A549 (cell line): ENCODE measurements at regions not wholly inside any gene's neighbourhood (a gene's known extent, or its start where the extent isn't known, plus 50 kb on each side); places are given as distances from the start of the nearest gene placed in this dataset.
"Not testable (repeated sequence)": the region's sequence is repeated elsewhere in the genome, so short reads cannot be mapped to it uniquely, and the experiment has no call there.

Experiments used
- ATAC-seq, 2 experiments: fragments of 200-7000 bp in 1 of 2; fragments of >200 bp in 1 of 2; cut with Nextera tagmentation in 1 of 2; cut with Tn5 transposase in 1 of 2; 3 replicates each; pipeline versions ENCODE4 v1.8.0 to v1.9.1; 2018 to 2020; ENCODE audit warnings: mild to moderate bottlenecking in 1 of 2, moderate library complexity in 1 of 2
- CTCF ChIA-PET: fragments of 300-600 bp; sonication (Branson Sonifier 250); formaldehyde crosslinking; extraction: SDS; loops from one replicate; lab custom pipeline; 2021; ENCODE audit warnings: antibody characterized with exemption, inconsistent platforms; lab: Yijun Ruan, JAX
- POLR2A ChIA-PET: fragments of 350-600 bp; formaldehyde crosslinking; extraction: SDS; loops from one replicate; lab custom pipeline; 2021; ENCODE audit warnings: antibody characterized with exemption, inconsistent platforms; lab: Yijun Ruan, JAX
- DNase-seq, 2 experiments: peaks; one replicate each; pipeline versions ENCODE4 v3.0.0 to v3.0.0-alpha.2; 2011 to 2016; ENCODE audit warnings: low read depth in 1 of 2, low spot score in 1 of 2
- FAIRE-seq: peaks from 2 replicates; lab custom pipeline; 2011; peaks lifted over from hg19 to GRCh38; lab: Jason Lieb, UNC
- H3K27ac ChIP-seq, 2 experiments: fragments of >200 bp; sonication (Bioruptor Twin); formaldehyde crosslinking; 3 replicates each; pipeline ENCODE4 v1.5.1; 2016 to 2017
- H3K4me1 ChIP-seq: fragments of >200 bp; sonication (Bioruptor Twin); formaldehyde crosslinking; 3 replicates; pipeline ENCODE4 v1.6.1; 2016
- H3K4me2 ChIP-seq: fragments of >200 bp; sonication (Bioruptor Twin); formaldehyde crosslinking; 3 replicates; pipeline ENCODE4 v1.6.1; 2016
- H3K4me3 ChIP-seq: fragments of >200 bp; sonication (Bioruptor Twin); formaldehyde crosslinking; 3 replicates; pipeline ENCODE4 v1.5.1; 2016
- H3K9me3 ChIP-seq: fragments of >200 bp; sonication (Bioruptor Twin); formaldehyde crosslinking; 3 replicates; pipeline ENCODE4 v1.6.1; 2016
- CBX8 ChIP-seq: fragments of 200-600 bp; sonication (generic); IDR thresholded peaks from 2 replicates; pipeline ENCODE4 v1.6.1; 2016
- CHD4 ChIP-seq: fragments of 200-600 bp; sonication (generic); IDR thresholded peaks from 2 replicates; pipeline ENCODE4 v1.6.1; 2016; ENCODE audit warnings: antibody characterized with exemption, mild to moderate bottlenecking, borderline replicate concordance
- CTCF ChIP-seq: fragments of >200 bp; sonication (Bioruptor Twin); formaldehyde crosslinking; IDR thresholded peaks from 3 replicates; pipeline ENCODE4 v1.5.1; 2016
- E2F6 ChIP-seq: IDR thresholded peaks from 2 replicates; pipeline ENCODE4 v1.6.1; 2012; ENCODE audit warnings: low read depth, borderline replicate concordance
- EHF ChIP-seq: fragments of 250-450 bp; sonication (Bioruptor Pico); IDR thresholded peaks from 2 replicates; pipeline ENCODE4 v1.5.0; 2020; ENCODE audit warnings: mild to moderate bottlenecking
- EHMT2 ChIP-seq: fragments of 200-600 bp; sonication (generic); IDR thresholded peaks from 2 replicates; pipeline ENCODE4 v1.6.1; 2016; ENCODE audit warnings: antibody characterized with exemption, low read depth, mild to moderate bottlenecking, moderate library complexity
- ELK1 ChIP-seq: fragments of 150-350 bp; IDR thresholded peaks from 2 replicates; pipeline ENCODE4 v1.6.1; 2014; ENCODE audit warnings: low read depth, mild to moderate bottlenecking, low read length
- EP300 ChIP-seq, 2 experiments: fragments of >200 bp; sonication (Bioruptor Twin); formaldehyde crosslinking; IDR thresholded peaks; 2 replicates in 1 of 2; 3 replicates in 1 of 2; pipeline ENCODE4 v1.6.1; 2016 to 2017
- FOSL2 ChIP-seq, 2 experiments: fragments of 450-650 bp in 1 of 2; fragments of >200 bp in 1 of 2; sonication (Bioruptor Twin) in 1 of 2; formaldehyde crosslinking; IDR thresholded peaks; 2 replicates each; pipeline versions ENCODE4 v1.5.0 to v1.6.1; 2016 to 2020; ENCODE audit warnings: mild to moderate bottlenecking in 1 of 2, moderate library complexity in 1 of 2
- GATA3 ChIP-seq: IDR thresholded peaks from 2 replicates; pipeline ENCODE4 v1.6.1; 2012; ENCODE audit warnings: borderline replicate concordance
- HDAC2 ChIP-seq: fragments of 200-600 bp; sonication (generic); IDR thresholded peaks from 2 replicates; pipeline ENCODE4 v1.6.1; 2016
- KDM1A ChIP-seq: fragments of 200-600 bp; sonication (generic); IDR thresholded peaks from 2 replicates; pipeline ENCODE4 v1.6.1; 2016; ENCODE audit warnings: low read depth, mild to moderate bottlenecking
- MAFK ChIP-seq: fragments of 450-650 bp; IDR thresholded peaks from 2 replicates; pipeline ENCODE4 v1.6.1; 2014; ENCODE audit not compliant: partially characterized antibody
- REST ChIP-seq: fragments of 200-600 bp; sonication (generic); IDR thresholded peaks from 2 replicates; pipeline ENCODE4 v1.6.1; 2016; ENCODE audit warnings: antibody characterized with exemption, mild to moderate bottlenecking, moderate library complexity
- RFX5 ChIP-seq: fragments of 450-650 bp; IDR thresholded peaks from 2 replicates; pipeline ENCODE4 v1.7.1; 2014; ENCODE audit warnings: antibody characterized with exemption, mild to moderate bottlenecking, moderate library complexity
- SREBF2 ChIP-seq: fragments of 450-650 bp; IDR thresholded peaks from 2 replicates; pipeline ENCODE4 v1.6.1; 2014; ENCODE audit warnings: mild to moderate bottlenecking, moderate library complexity
- TP53 ChIP-seq: fragments of 250-450 bp; sonication (Bioruptor Pico); IDR thresholded peaks from 2 replicates; pipeline ENCODE4 v1.5.0; 2021; ENCODE audit warnings: mild to moderate bottlenecking, moderate library complexity
- ZSCAN20 ChIP-seq: fragments of 250-450 bp; sonication (Bioruptor Pico); IDR thresholded peaks from 2 replicates; pipeline ENCODE4 v1.8.0; 2022; ENCODE audit warnings: mild to moderate bottlenecking, moderate library complexity
- WGBS: methylation state at CpG from one replicate; pipeline ENCODE4 v1.1.6; 2017; ENCODE audit errors: missing lambda C conversion rate; 5-methylcytosine and 5-hydroxymethylcytosine counted together

- POLR2A ChIA-PET = no interaction called here
Observed at GRCh38 chr11:134967746-134968145, 555.7 kb upstream of the B3GAT1 start.

GRCh38 chr11:134961386-134961785, 549.3 kb upstream of the B3GAT1 start:
- CTCF ChIA-PET, ATAC-seq, H3K4me1 ChIP-seq, H3K9me3 ChIP-seq, H3K4me3 ChIP-seq, DNase-seq, FAIRE-seq, H3K4me2 ChIP-seq, POLR2A ChIA-PET, H3K27ac ChIP-seq: not testable (repeated sequence)
- 75% methylated on average over 28 of the region's 30 CpGs for WGBS

More at GRCh38 chr11:134967746-134968145, 555.7 kb upstream of the B3GAT1 start:
- 0% methylated on average over 2 of the region's 2 CpGs for WGBS
- H3K27ac ChIP-seq = no peak overlapping the region
- no peaks in the 10 kb centered on the region for H3K9me3 ChIP-seq
- no peak for FAIRE-seq
- CTCF ChIA-PET = no interaction called here
- no peaks in the 10 kb centered on the region for H3K4me1 ChIP-seq
- H3K4me3 ChIP-seq = no peak overlapping the region
- TF ChIP-seq EHMT2 (no peak), CBX8 (no peak)
- DNase-seq = no peak
- no peak for ATAC-seq
- H3K4me2 ChIP-seq = no peak overlapping the region

DNA sequence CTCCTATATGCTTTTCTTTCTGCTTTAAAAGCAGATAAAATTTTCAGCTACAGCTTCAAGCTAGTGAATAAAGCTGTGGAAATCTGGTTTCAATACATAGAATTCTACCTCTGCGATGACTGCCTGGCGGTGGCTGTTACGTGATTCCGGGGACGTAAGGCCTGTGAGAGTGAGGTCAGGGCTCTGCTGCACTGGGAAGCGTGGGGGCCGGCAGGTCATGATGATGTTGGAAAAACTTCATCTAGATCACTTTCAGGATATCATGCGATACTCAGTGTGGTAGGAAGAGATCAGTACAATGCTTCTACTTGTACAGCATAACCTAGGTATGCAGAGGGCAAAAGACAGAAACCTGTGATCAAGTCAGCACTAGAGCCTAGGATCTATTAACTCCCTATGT, 546.8 kb upstream of the B3GAT1 start:
- no peak overlapping the region for H3K27ac ChIP-seq
- FAIRE-seq = no peak
- TF ChIP-seq RFX5 = no peak
- no peak for TF ChIP-seq CHD4
- no peak for TF ChIP-seq HDAC2
- TF ChIP-seq SREBF2 = no peak
- no peak for TF ChIP-seq EHMT2
- TF ChIP-seq TP53 (CRISPR knock-in tag) = no peak
- no peak for TF ChIP-seq ELK1
- TF ChIP-seq REST = no peak
- TF ChIP-seq ZSCAN20 (CRISPR knock-in tag) = no peak
- no peak for TF ChIP-seq GATA3
- no peak for TF ChIP-seq FOSL2 (IDR thresholded peaks at IDR 0.05)
- no peak for TF ChIP-seq FOSL2 (CRISPR knock-in tag; IDR thresholded peaks at IDR 0.05)
- no peak for TF ChIP-seq EP300 (IDR thresholded peaks at IDR 0.05)
- TF ChIP-seq KDM1A = no peak
- TF ChIP-seq EHF (CRISPR knock-in tag) = no peak
- TF ChIP-seq CTCF = no peak
- no peak for TF ChIP-seq MAFK
- TF ChIP-seq E2F6 = no peak
- TF ChIP-seq, all 56 proteins: peak for 0
- DNase-seq = no peak
- no peak for ATAC-seq
- no peak overlapping the region for H3K4me2 ChIP-seq
- H3K4me3 ChIP-seq = no peak overlapping the region
- H3K4me1 ChIP-seq = no peaks in the 10 kb centered on the region
- POLR2A ChIA-PET = no interaction called here
- CTCF ChIA-PET = no interaction called here
- WGBS = 65% methylated on average over 8 of the region's 8 CpGs
- no peaks in the 10 kb centered on the region for H3K9me3 ChIP-seq
